AG10803 (cell line): ENCODE measurements at regions not wholly inside any gene's neighbourhood (a gene's known extent, or its start where the extent isn't known, plus 50 kb on each side); places are given as distances from the start of the nearest gene placed in this dataset.

Source experiments
- DNase-seq: peaks from one replicate; pipeline ENCODE4 v3.0.0; 2010; ENCODE audit warnings: low read depth
- H3K4me3 ChIP-seq: 2 replicates; pipeline ENCODE4 v1.5.1; 2011; ENCODE audit warnings: mild to moderate bottlenecking, low read length, control low read depth
- TF ChIP-seq, protein P1 (sequence below): conservative IDR thresholded peaks from 2 replicates; pipeline ENCODE4 v1.5.1; 2011; ENCODE audit warnings: mild to moderate bottlenecking, low read length, control low read depth, inconsistent platforms

DNA sequence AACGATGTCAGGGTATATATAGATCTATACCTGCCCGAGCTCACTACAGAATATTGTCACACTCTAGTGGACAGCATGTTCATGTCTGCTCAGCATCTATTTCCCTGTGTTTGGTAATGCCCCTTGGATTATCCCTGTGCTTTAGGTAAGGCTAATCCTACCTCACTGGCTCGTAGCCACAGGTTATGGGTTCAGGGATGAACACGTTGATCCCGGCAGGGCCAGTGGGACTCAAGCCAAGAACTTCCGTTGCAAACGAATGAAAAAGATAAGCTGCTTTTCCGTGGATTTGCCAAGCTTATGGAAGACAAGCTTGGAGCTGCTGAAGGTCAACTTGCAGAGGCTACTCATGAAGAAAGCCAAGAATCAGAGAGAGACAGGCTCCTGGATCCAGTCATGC lies 400.0 kb upstream of the TSHZ3 start:
- TF ChIP-seq, protein P1, sequence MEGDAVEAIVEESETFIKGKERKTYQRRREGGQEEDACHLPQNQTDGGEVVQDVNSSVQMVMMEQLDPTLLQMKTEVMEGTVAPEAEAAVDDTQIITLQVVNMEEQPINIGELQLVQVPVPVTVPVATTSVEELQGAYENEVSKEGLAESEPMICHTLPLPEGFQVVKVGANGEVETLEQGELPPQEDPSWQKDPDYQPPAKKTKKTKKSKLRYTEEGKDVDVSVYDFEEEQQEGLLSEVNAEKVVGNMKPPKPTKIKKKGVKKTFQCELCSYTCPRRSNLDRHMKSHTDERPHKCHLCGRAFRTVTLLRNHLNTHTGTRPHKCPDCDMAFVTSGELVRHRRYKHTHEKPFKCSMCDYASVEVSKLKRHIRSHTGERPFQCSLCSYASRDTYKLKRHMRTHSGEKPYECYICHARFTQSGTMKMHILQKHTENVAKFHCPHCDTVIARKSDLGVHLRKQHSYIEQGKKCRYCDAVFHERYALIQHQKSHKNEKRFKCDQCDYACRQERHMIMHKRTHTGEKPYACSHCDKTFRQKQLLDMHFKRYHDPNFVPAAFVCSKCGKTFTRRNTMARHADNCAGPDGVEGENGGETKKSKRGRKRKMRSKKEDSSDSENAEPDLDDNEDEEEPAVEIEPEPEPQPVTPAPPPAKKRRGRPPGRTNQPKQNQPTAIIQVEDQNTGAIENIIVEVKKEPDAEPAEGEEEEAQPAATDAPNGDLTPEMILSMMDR = no peak
- no peak overlapping the region for H3K4me3 ChIP-seq
- DNase-seq = no peak

DNA sequence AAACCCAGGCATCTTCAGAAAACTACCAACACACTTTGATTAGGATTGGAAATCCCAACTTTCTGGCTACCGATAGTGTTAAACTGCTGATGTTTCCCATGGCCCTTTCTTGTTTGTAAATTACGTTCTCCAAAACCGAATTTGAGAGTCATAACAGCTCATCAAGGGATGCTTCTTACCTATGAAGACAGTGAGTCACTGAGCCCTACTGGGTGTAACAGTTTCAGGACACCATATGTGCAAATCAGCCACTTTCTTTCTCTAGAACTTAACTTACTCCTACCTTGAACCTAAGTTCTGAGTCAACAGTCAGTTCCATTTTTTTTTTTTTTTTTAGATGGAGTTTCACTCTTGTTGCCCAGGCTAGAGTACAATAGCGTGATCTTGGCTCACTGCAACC lies 410.1 kb upstream of the TSHZ3 start:
- TF ChIP-seq, protein P1 = no peak
- no peak overlapping the region for H3K4me3 ChIP-seq
- DNase-seq = no peak

DNA sequence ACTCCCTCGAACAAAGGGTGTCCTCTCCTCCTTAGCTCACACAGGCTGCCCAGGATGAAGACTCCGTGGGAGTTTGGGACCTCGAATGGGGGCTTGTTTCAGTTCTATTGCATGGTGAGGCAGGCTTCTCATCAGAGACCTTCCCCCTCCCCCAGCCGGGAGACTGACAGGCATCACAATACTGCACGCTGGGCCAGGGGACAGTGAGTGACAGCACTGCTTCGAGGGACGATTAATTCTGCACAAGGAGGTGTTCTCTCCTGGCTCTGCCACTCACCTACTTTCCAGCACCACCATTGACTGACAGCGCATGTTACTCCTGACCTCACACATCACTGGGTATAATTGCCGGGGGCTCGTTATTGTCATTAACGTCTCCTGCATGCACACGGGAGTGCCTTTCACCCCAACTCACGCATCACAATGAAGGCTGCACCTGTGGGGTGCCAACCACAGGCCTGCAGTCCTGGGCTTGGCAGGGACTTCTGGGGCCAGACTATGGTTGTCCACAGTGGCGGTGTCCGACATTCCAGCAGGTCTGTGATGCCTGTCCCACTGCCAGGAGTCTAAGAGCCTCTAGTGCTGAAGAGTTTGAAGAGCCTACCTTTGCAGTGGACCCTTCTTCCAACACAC lies 412.2 kb upstream of the TSHZ3 start:
- TF ChIP-seq, protein P1 = no peak
- no peak for DNase-seq
- H3K4me3 ChIP-seq = no peak overlapping the region

DNA sequence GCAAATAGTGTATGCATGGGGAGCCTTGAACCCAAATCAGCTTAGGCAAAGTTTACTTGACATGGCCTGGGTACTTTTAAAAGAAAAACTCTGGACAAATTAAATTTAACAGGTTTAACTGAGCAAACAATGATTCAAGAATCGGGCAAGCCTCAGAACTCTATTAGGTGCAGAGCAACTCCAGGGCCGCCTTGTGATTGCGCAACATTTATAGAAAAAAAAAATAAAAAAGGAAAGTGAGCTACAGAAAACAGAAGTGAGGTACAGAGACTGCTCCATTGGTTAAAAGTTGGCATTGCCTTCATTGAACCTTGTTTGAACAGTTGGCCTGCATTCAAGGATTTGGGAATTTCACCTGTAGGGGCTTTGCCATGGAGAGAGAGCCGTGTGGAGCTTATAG lies 421.0 kb upstream of the TSHZ3 start:
- H3K4me3 ChIP-seq = no peak overlapping the region
- no peak for DNase-seq
- TF ChIP-seq, protein P1 = no peak

DNA sequence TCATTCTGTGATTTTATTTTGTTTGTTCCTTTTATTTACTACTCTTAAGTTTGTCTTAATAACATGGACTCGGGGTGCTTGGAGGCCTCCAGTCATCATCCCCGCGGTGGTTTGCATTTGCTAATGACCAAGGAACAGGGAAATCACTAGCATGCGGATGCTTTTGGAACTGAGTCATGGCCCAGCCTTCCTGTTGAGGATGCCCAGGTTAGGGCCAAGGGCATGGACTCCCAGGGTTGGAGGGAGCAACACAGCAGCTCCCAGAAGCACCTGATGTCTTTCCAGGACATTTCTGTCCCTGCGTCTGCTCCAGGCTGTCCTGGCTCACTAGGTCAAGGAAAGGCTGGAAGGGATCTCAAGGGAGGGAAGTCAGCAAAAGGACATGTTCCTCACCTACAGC lies 423.7 kb upstream of the TSHZ3 start:
- TF ChIP-seq, protein P1 = no peak
- no peak for DNase-seq
- no peak overlapping the region for H3K4me3 ChIP-seq

DNA sequence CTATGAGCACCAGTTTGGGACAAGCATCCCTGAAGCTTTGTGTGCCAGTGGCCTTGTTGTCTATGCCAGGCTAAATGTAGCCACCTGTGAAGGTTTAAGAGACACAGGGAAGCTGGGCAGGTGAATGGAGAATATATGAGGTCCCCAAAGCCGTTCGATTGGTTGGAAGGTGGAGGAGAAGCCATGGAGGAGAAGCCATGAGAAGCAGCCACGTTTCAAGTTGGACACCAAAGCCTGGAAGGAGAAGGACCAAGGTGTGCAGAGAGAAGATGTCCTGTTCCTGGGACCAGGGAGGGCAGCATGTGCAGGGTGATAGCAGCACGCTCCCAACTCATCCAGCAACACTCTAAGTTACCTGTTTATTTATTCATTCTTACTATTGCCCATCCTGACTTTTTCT lies 432.3 kb upstream of the TSHZ3 start:
- no peak overlapping the region for H3K4me3 ChIP-seq
- no peak for DNase-seq
- TF ChIP-seq, protein P1 = no peak

DNA sequence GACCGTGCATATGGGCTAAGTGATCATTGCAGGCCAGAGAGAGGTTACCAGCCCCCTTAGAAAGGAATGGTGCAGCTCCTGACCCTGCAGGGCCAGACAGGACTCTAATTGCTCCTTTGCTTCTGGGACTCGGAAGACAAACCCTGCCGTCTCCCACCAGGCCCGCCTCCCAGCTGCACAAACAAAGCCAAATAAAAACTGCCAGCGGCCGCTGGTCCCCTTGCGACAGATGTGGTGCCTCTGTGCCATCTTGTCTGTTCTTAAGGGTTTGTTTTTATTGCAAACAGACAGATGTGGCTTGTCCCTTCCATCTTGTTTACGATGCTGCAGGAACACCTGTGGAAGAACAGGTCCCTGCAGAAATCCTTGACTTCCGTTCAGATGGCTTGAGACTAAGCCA lies 434.4 kb upstream of the TSHZ3 start:
- DNase-seq = no peak
- TF ChIP-seq, protein P1 = no peak
- H3K4me3 ChIP-seq = no peak overlapping the region
